B cell (primary cell): ENCODE measurements at regions not wholly inside any gene's neighbourhood (a gene's known extent, or its start where the extent isn't known, plus 50 kb on each side); places are given as distances from the start of the nearest gene placed in this dataset.

Source experiments
- EZH2 ChIP-seq: IDR thresholded peaks from 2 replicates; pipeline ENCODE4 v1.6.1; 2012; ENCODE audit warnings: borderline replicate concordance, low read depth, mild to moderate bottlenecking, moderate library complexity, low read length; ENCODE audit not compliant: insufficient read depth, poor library complexity, severe bottlenecking
- TF ChIP-seq, protein P1 (sequence below): fragments of 200-600 bp; IDR thresholded peaks from one replicate; pipeline ENCODE4 v1.8.0; 2022; ENCODE audit warnings: antibody characterized with exemption, mild to moderate bottlenecking

DNA sequence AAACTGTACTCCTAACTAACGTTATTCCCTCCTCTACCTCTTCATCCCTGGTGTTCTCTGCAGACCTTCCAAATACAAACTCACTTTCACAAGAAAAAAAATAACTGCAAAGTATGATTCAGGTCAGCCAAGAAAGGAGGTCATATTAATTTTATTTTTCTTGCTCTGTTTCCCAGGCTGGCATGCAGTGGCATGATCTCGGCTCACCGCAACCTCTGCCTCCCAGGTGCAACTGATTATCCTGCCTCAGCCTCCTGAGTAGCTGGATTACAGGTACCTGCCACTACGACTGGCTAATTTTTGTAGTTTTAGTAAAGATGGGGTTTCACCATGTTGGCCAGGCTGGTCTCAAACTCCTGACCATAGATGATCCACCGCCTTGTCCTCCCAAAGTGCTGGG is 156.6 kb downstream of the CHIC2 start:
- TF ChIP-seq, protein P1, sequence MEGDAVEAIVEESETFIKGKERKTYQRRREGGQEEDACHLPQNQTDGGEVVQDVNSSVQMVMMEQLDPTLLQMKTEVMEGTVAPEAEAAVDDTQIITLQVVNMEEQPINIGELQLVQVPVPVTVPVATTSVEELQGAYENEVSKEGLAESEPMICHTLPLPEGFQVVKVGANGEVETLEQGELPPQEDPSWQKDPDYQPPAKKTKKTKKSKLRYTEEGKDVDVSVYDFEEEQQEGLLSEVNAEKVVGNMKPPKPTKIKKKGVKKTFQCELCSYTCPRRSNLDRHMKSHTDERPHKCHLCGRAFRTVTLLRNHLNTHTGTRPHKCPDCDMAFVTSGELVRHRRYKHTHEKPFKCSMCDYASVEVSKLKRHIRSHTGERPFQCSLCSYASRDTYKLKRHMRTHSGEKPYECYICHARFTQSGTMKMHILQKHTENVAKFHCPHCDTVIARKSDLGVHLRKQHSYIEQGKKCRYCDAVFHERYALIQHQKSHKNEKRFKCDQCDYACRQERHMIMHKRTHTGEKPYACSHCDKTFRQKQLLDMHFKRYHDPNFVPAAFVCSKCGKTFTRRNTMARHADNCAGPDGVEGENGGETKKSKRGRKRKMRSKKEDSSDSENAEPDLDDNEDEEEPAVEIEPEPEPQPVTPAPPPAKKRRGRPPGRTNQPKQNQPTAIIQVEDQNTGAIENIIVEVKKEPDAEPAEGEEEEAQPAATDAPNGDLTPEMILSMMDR, result no peak
- no peak for TF ChIP-seq EZH2
